Ovary (tissue), 3 donors: ENCODE measurements at regions not wholly inside any gene's neighbourhood (a gene's known extent, or its start where the extent isn't known, plus 50 kb on each side); places are given as distances from the start of the nearest gene placed in this dataset.

Experiments used
- CTCF ChIP-seq, 3 donors: fragments of 450-650 bp in 2 of 3; fragments of 200-600 bp in 1 of 3; IDR thresholded peaks; one replicate each; pipeline versions ENCODE4 v1.5.1 to v1.8.0; 2016 to 2022; ENCODE audit warnings: antibody characterized with exemption in 3 of 3, mild to moderate bottlenecking in 1 of 3
- EP300 ChIP-seq: sonication (generic); formaldehyde crosslinking; IDR thresholded peaks from one replicate; pipeline ENCODE4 v1.6.1; 2017; ENCODE audit warnings: antibody characterized with exemption
- POLR2A ChIP-seq: fragments of 450-650 bp; IDR thresholded peaks from one replicate; pipeline ENCODE4 v1.6.1; 2017; ENCODE audit warnings: antibody characterized with exemption, mild to moderate bottlenecking, moderate library complexity
- donor health status: DM: no; HTN: no; CAD: no.

DNA sequence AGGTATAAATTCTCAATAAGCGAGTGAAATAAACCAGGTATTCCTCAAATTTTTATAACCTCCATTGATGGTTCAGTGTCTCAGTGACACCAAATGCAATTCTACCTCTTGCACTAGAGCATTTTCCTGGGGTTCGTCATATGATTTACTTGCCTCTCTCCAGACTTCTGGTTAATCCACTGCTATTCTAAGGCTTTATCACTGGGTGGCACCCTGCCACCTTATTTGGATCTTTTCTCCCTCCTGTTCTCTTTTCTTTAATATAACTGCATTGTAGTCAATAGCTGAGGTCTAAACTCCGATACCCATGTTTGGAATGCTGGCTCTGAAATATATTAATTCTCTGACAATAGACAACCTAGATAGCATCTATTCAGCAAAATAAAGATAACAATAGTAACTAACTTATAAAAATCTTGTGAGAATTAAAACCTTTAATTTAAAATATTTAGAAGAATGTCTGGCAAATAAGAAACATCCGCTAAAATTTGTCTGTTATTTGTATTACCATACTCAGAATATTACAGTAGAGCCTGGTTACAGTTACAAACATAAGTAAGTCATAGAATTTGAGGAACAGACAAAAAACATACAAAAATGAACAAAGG lies 436.4 kb downstream of the PLA2G4A start:
- TF ChIP-seq CTCF (IDR thresholded peaks at IDR 0.05) (no peak), EP300 (no peak), POLR2A (no peak)
